GM19455 (cell line): ENCODE measurements at regions not wholly inside any gene's neighbourhood (a gene's known extent, or its start where the extent isn't known, plus 50 kb on each side); places are given as distances from the start of the nearest gene placed in this dataset.
"Not testable (repeated sequence)": the region's sequence is repeated elsewhere in the genome, so short reads cannot be mapped to it uniquely, and the experiment has no call there.

Experiments used
- ATAC-seq: cut with Tn5 transposase; IDR thresholded peaks from one replicate; pipeline ENCODE4 v1.9.1; 2021; ENCODE audit not compliant: unreplicated experiment

GRCh38 chr4:174183259-174183658 lies 100.2 kb downstream of the FBXO8 start:
- ATAC-seq, result no peak

- ATAC-seq, result no peak
Measured at GRCh38 chr4:174181827-174182226, 101.6 kb downstream of the FBXO8 start.

GRCh38 chr4:174177536-174177935 lies 105.9 kb downstream of the FBXO8 start:
- no peak for ATAC-seq

- ATAC-seq, result not testable (repeated sequence)
Measured at GRCh38 chr4:174175836-174176235, 107.6 kb downstream of the FBXO8 start.

- ATAC-seq, result no peak
Measured at GRCh38 chr4:174173360-174173759, 110.1 kb downstream of the FBXO8 start.

GRCh38 chr4:174172274-174172673 lies 111.2 kb downstream of the FBXO8 start:
- ATAC-seq, result no peak

- ATAC-seq, result no peak
Measured at GRCh38 chr4:174170906-174171305, 112.6 kb downstream of the FBXO8 start.

GRCh38 chr4:174170091-174170490 lies 113.4 kb downstream of the FBXO8 start:
- ATAC-seq, result no peak

- ATAC-seq, result no peak
Measured at GRCh38 chr4:174157106-174157607, 126.3 kb downstream of the FBXO8 start.

- ATAC-seq, result peak; percentile 83
Measured at GRCh38 chr4:174156239-174156826, 127.1 kb downstream of the FBXO8 start.

- ATAC-seq, result no peak
Measured at GRCh38 chr4:174154215-174154854, 129.1 kb downstream of the FBXO8 start.

- no peak for ATAC-seq
Measured at GRCh38 chr4:174152717-174153466, 130.6 kb downstream of the FBXO8 start.

- no peak for ATAC-seq
Measured at GRCh38 chr4:174147863-174148262, 135.6 kb downstream of the FBXO8 start.

- ATAC-seq, result no peak
Measured at GRCh38 chr4:174144106-174144505, 139.4 kb downstream of the FBXO8 start.

GRCh38 chr4:174141876-174142275 lies 141.6 kb downstream of the FBXO8 start:
- ATAC-seq, result no peak

GRCh38 chr4:174138616-174139015 lies 144.9 kb downstream of the FBXO8 start:
- no peak for ATAC-seq

GRCh38 chr4:174137698-174138097 lies 145.8 kb downstream of the FBXO8 start:
- ATAC-seq, result no peak

GRCh38 chr4:174135936-174136406 lies 147.5 kb downstream of the FBXO8 start:
- ATAC-seq, result no peak

- ATAC-seq, result no peak
Measured at GRCh38 chr4:174135530-174135929, 147.9 kb downstream of the FBXO8 start.

- no peak for ATAC-seq
Measured at GRCh38 chr4:174134361-174134760, 149.1 kb downstream of the FBXO8 start.

GRCh38 chr4:174133551-174133950 lies 149.9 kb downstream of the FBXO8 start:
- no peak for ATAC-seq

GRCh38 chr4:174131901-174132300 lies 151.6 kb downstream of the FBXO8 start:
- ATAC-seq, result no peak
